HCT116 (cell line): ENCODE measurements at regions not wholly inside any gene's neighbourhood (a gene's known extent, or its start where the extent isn't known, plus 50 kb on each side); places are given as distances from the start of the nearest gene placed in this dataset.

Source experiments
- ATAC-seq: fragments of 200-7000 bp; cut with Tn5 transposase; 2 replicates; pipeline ENCODE4 v1.9.1; 2020; ENCODE audit warnings: mild to moderate bottlenecking, moderate library complexity
- BruUV-seq: library from RNA; stranded (reverse); fragments of 400-500 nt; replicated peaks from 2 replicates; lab custom pipeline; 2021; lab: Mats Ljungman, UMichigan
- CTCF ChIA-PET: fragments of 300-600 bp; sonication (Branson Sonifier 250); formaldehyde crosslinking; loops from one replicate; lab custom pipeline; 2021; ENCODE audit warnings: antibody characterized with exemption; lab: Charles Lee
- POLR2A ChIA-PET: fragments of 300-600, 350-600 bp; sonication (Branson Sonifier 250); formaldehyde crosslinking; loops from one replicate; lab custom pipeline; 2021; ENCODE audit warnings: antibody characterized with exemption; lab: Charles Lee
- RAD21 ChIA-PET, 2 experiments: fragments of 300-600 bp; sonication (Branson Sonifier 250); formaldehyde crosslinking; loops; one replicate each; lab custom pipeline; 2023; ENCODE audit warnings: low total read pairs in 2 of 2; ENCODE audit not compliant: uncharacterized antibody in 2 of 2, unreplicated experiment in 2 of 2, low non-redundant PET in 1 of 2; lab: Charles Lee
- DNase-seq: peaks from one replicate; pipeline ENCODE4 v3.0.0-alpha.2; 2010; ENCODE audit warnings: low read depth, low spot score
- H2AFZ ChIP-seq: fragments of 200-600 bp; shearing (Covaris generic), sonication (generic); 2 replicates; pipeline ENCODE4 v1.6.1; 2017; ENCODE audit warnings: low read depth, mixed run types, mixed read lengths, antibody characterized with exemption, low read length; ENCODE audit not compliant: poor library complexity, severe bottlenecking
- H3K27ac ChIP-seq: 2 replicates; pipeline ENCODE4 v1.5.1; 2012; ENCODE audit warnings: low read depth, low read length
- H3K27me3 ChIP-seq: fragments of 200-600 bp; sonication (generic); 2 replicates; pipeline ENCODE4 v1.6.1; 2016; ENCODE audit warnings: mixed run types, low read length, mixed read lengths; ENCODE audit not compliant: insufficient read depth
- H3K36me3 ChIP-seq, 2 experiments: fragments of 200-500 bp in 1 of 2; fragments of 200-600 bp in 1 of 2; sonication (Bioruptor generic) in 1 of 2; sonication (generic) in 1 of 2; 2 replicates each; pipeline versions ENCODE4 v1.5.1 to v1.6.1; 2014 to 2016; ENCODE audit warnings: low read length in 2 of 2, inconsistent platforms in 1 of 2, mixed read lengths in 1 of 2, mixed run types in 1 of 2; ENCODE audit not compliant: insufficient read depth in 2 of 2, control insufficient read depth in 1 of 2
- H3K4me1 ChIP-seq, 2 experiments: fragments of 200-600 bp in 1 of 2; sonication (generic) in 1 of 2; 2 replicates each; pipeline versions ENCODE4 v1.5.1 to v1.6.1; 2012 to 2017; ENCODE audit warnings: low read length in 2 of 2, inconsistent platforms in 1 of 2, mild to moderate bottlenecking in 1 of 2, mixed read lengths in 1 of 2, mixed run types in 1 of 2, moderate library complexity in 1 of 2; ENCODE audit not compliant: insufficient read depth in 2 of 2, control insufficient read depth in 1 of 2
- H3K4me2 ChIP-seq: fragments of 200-600 bp; sonication (generic); 2 replicates; pipeline ENCODE4 v1.6.1; 2017; ENCODE audit warnings: mixed run types, low read length, mixed read lengths
- H3K4me3 ChIP-seq, 2 experiments: fragments of 200-600 bp in 1 of 2; sonication (generic) in 1 of 2; replicated peaks in 1 of 2; 2 replicates each; pipeline ENCODE4 v1.5.1; 2011 to 2016; ENCODE audit warnings: low read length in 2 of 2, control low read depth in 1 of 2, low read depth in 1 of 2, mild to moderate bottlenecking in 1 of 2, mixed read lengths in 1 of 2, mixed run types in 1 of 2
- H3K79me2 ChIP-seq: fragments of 200-600 bp; sonication (generic); 2 replicates; pipeline ENCODE4 v1.6.1; 2017; ENCODE audit warnings: mild to moderate bottlenecking, mixed run types, low read length, moderate library complexity, mixed read lengths; ENCODE audit not compliant: insufficient read depth
- H3K9ac ChIP-seq: fragments of 200-600 bp; sonication (generic); 2 replicates; pipeline ENCODE4 v1.6.1; 2016; ENCODE audit warnings: low read length, mixed read lengths
- H3K9me2 ChIP-seq: fragments of 200-600 bp; sonication (generic), shearing (Covaris generic); 2 replicates; pipeline ENCODE4 v1.6.1; 2017; ENCODE audit warnings: mixed run types, mild to moderate bottlenecking, moderate library complexity; ENCODE audit not compliant: insufficient read depth
- H3K9me3 ChIP-seq, 2 experiments: fragments of 200-500 bp in 1 of 2; fragments of 200-600 bp in 1 of 2; sonication (Bioruptor generic) in 1 of 2; sonication (generic) in 1 of 2; 2 replicates each; pipeline ENCODE4 v1.6.1; 2014 to 2017; ENCODE audit warnings: low read length in 2 of 2, mixed read lengths in 2 of 2, inconsistent platforms in 1 of 2, low read depth in 1 of 2, mild to moderate bottlenecking in 1 of 2, mixed run types in 1 of 2, moderate library complexity in 1 of 2; ENCODE audit not compliant: control insufficient read depth in 1 of 2, insufficient read depth in 1 of 2
- H4K20me1 ChIP-seq: fragments of 200-600 bp; sonication (generic), shearing (Covaris generic); 2 replicates; pipeline ENCODE4 v1.6.1; 2017; ENCODE audit warnings: mixed run types, mild to moderate bottlenecking, moderate library complexity; ENCODE audit not compliant: insufficient read depth
- ATF3 ChIP-seq: IDR thresholded peaks from 2 replicates; pipeline ENCODE4 v1.6.1; 2012
- CTCF ChIP-seq, 3 experiments: fragments of 200-600 bp in 1 of 3; sonication (generic) in 1 of 3; IDR thresholded peaks in 2 of 3; conservative IDR thresholded peaks in 1 of 3; 2 replicates each; pipeline ENCODE4 v1.5.1; 2012 to 2017; ENCODE audit warnings: low read depth in 2 of 3, low read length in 2 of 3, antibody characterized with exemption in 1 of 3, borderline replicate concordance in 1 of 3, control low read depth in 1 of 3, mild to moderate bottlenecking in 1 of 3, mixed read lengths in 1 of 3, mixed run types in 1 of 3, moderate library complexity in 1 of 3; ENCODE audit not compliant: insufficient read depth in 1 of 3
- ELF1 ChIP-seq: IDR thresholded peaks from 2 replicates; pipeline ENCODE4 v1.6.1; 2012; ENCODE audit warnings: low read depth, borderline replicate concordance
- EZH2 ChIP-seq: fragments of 200-600 bp; sonication (generic); IDR thresholded peaks from 2 replicates; pipeline ENCODE4 v1.6.1; 2017; ENCODE audit warnings: antibody characterized with exemption, mixed run types
- MAX ChIP-seq: IDR thresholded peaks from 2 replicates; pipeline ENCODE4 v1.6.1; 2012
- POLR2AphosphoS5 ChIP-seq: IDR thresholded peaks from 2 replicates; pipeline ENCODE4 v1.6.1; 2011; ENCODE audit warnings: mild to moderate bottlenecking, low read depth, low read length, moderate library complexity
- RAD21 ChIP-seq: IDR thresholded peaks from 2 replicates; pipeline ENCODE4 v1.6.1; 2012; ENCODE audit warnings: low read depth, mild to moderate bottlenecking
- REST ChIP-seq: IDR thresholded peaks from 2 replicates; pipeline ENCODE4 v1.6.1; 2012; ENCODE audit warnings: low read depth
- SP1 ChIP-seq: IDR thresholded peaks from 2 replicates; pipeline ENCODE4 v1.6.1; 2012; ENCODE audit warnings: low read depth
- ZBTB33 ChIP-seq: IDR thresholded peaks from 2 replicates; pipeline ENCODE4 v1.6.1; 2011; ENCODE audit warnings: mild to moderate bottlenecking, low read length, moderate library complexity; ENCODE audit not compliant: insufficient replicate concordance; ENCODE audit errors: extremely low read depth
- ZFX ChIP-seq: fragments of 450-650 bp; IDR thresholded peaks from 2 replicates; pipeline ENCODE4 v1.6.1; 2017
- intact Hi-C: fragments of 100-400 bp; cut with micrococcal nuclease; formaldehyde crosslinking; loops from 2 replicates; pipeline ENCODE4 v1.10.0; 2022

- Histone ChIP-seq H3K4me3 (no peak overlapping the region), H3K9ac (no peak overlapping the region), H4K20me1 (no peaks in the 10 kb centered on the region), H3K4me2 (0 out of 2 replicates have a peak overlapping the region, but pooled peaks have one; percentile 7), H3K9me3 (no peaks in the 10 kb centered on the region), H3K79me2 (no peaks in the 10 kb centered on the region), H3K9me2 (no peaks in the 10 kb centered on the region)
- intact Hi-C loops: loop anchor here (1.0 kb wide), 1 partner anchor 1898 kb away; no protein-coding TSS in a partner anchor
- ChIA-PET CTCF (interaction anchor here (0.7 to 0.9 kb wide), 3 partner anchors 350 to 1891 kb away, joined by 3 read pairs; no protein-coding TSS in a partner anchor), POLR2A (no interaction called here)
- ATAC-seq: peak; percentile 81
- BruUV-seq: no TSS peak
- DNase-seq: peak; percentile 36
- no peak for TF ChIP-seq ZBTB33
- TF ChIP-seq POLR2AphosphoS5: no peak
- TF ChIP-seq ELF1: no peak
- no peak for TF ChIP-seq MAX
- no peak for TF ChIP-seq ZFX
- TF ChIP-seq RAD21: peak; percentile 62
- no peak for TF ChIP-seq EZH2
- no peak for TF ChIP-seq SP1
- TF ChIP-seq ATF3: no peak
- peak in 2 of 3 experiments; percentile 65 to 67; a peak in 4 of 6 replicates for TF ChIP-seq CTCF (IDR thresholded peaks at IDR 0.05 in 2 of 3, conservative IDR thresholded peaks at IDR 0.05 in 1 of 3; ENCODE audit: borderline replicate concordance in 1 of 3, insufficient read depth in 1 of 3, low read depth in 2 of 3, low read length in 2 of 3)
- no peak for TF ChIP-seq REST
- TF ChIP-seq, all 23 proteins: peak for 2
- RAD21 ChIA-PET: no interaction called here
- Histone ChIP-seq H3K4me1 (no peaks in the 10 kb centered on the region), H2AFZ (no peak overlapping the region), H3K27ac (no peak overlapping the region), H3K36me3 (no peaks in the 10 kb centered on the region), H3K27me3 (no peaks in the 10 kb centered on the region)
These were observed 587.7 kb upstream of the GRAMD2B start for GRCh38 chr5:125835293-125836172.
